ENCODE measurements at regions not wholly inside any gene's neighbourhood (a gene's known extent, or its start where the extent isn't known, plus 50 kb on each side); places are given as distances from the start of the nearest gene placed in this dataset.

DNA sequence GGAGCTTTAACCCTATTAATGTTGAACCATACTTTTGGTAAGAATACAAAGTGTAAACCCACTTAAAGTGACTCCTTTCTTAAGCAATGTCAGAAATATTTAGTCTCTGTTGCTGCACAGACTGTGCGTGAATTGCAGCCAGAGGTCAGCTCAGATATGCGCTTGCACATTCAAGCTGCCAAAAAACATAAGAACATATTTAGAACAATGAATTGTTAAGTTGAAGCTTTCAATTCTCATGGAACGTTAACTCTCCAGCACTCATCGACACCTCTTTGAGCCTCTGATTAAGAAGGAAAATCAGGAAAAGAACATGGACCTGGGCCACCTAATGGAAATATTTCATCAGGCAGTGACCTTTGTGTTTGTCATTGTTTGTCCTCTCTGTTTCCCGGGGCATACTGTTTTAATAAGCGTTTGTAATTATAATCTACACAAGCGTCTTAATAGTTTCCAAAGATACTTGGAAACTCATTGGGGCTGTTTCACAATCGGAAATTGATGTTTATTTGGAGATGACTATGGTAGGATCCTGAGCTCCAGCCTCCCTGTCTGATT, 193.0 kb upstream of the CELF2 start:
- DNase-seq (ENCODE audit: low read depth in 2 of 2), result peak; percentile 79 to 87

DNA sequence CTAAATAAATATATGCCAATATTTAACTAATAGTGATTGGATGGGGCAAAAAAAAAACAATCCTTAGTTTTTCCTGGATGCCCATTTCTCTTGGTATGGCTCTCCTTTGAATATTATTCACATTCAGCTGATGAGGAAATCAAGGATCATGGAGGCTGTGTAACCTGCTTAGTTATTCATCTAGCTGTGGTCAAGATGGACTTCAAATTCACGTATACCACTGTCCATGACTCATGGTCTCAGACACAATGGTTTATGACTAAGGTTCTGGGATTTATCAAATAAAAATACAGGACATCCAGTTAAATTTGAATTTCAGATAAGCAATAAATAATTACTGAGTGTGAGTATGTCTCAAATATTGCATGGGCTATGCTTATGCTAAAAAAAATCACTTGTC, 191.5 kb upstream of the CELF2 start:
- DNase-seq (ENCODE audit: low read depth in 2 of 2), result peak in 1 of 2 donors; percentile 90

DNA sequence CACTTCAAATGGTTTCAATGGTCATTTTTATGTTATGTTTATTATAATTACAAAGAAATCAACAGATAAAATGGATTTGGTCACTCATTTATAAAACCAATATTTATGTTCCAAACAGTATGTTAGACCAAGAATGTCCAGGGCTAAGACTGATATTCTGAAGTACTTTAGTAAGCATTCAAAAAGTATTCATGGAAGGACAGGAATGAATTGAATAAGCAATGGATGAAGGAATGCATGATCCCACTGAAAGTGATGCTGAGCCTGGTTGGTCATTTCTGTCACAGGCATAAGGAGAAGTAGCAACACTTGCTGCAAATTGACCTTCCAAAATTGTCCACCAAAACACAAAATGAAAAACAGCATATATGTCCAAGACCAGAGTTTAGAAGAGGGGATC, 189.0 kb upstream of the CELF2 start:
- DNase-seq (ENCODE audit: low read depth in 2 of 2), result no peak

DNA sequence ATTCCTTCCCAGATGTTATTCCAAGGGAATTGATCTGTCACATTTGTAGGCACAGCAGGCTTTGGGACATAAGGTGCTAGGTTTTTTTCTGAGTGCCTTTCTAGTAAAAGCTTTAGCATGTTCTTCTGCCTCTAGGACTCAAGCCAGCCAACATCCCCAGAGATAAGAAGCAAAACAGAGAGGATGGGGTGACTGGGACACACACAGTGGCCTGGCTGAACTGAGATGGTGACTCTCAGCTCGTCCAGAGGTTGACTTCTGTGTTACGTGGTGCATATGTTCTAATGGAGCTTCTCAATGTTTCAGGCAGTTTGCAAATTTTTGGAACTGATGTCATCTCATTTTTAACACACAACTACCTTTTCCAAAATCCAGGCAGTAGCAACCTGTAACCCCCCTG, 188.1 kb upstream of the CELF2 start:
- no peak for DNase-seq (ENCODE audit: low read depth in 2 of 2)

DNA sequence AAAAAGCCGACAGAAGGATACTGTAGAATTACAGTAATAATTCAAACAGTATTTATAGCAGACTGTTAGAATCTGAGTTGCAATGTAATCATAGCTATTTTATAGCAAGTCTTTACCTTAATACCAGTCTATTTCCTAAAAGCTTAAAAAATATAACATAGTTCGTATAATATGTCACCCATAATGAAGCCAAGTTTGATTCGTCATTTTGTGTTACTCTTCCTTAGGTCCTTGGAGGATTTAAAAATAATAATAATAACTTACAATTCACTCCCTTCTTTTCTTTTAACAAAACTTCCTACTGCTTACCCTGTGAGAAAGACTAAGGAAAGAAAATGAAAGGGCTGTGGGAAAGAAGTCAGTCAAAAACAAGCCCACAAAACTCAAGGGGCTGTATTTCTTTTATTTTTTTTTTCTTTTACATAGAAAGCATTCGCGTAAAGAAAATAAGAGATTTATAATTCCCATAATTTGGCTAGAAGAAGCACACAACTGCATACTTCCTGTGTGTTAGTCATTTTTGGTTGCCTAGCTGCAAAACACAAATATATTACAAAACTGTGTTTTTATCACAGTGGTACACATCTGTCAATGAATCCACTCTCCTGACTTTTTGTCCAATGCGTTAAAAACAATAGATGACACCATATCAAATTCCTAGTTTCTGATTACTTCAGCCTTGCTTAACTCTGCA, 187.2 kb upstream of the CELF2 start:
- peak; percentile 93 to 95 for DNase-seq (ENCODE audit: low read depth in 2 of 2)

DNA sequence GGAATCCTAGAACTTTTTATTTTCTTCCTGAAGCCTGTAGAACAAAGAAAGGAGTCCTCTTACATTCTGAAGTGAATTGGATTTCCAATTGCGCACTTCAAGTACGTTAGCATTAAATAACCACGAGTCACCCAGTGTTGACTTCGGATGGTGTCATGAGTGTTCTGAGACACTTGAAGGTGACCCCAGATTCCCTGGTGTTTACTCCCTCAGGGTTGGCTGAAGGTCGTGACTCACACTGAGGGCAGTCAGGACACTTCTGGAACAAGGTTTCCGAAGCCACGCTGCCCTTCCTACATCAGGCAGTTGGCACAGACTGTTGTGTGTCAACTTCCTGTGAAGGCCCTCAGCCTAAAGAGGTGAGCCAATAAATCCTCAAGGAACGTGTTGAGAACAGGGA, 186.6 kb upstream of the CELF2 start:
- peak; percentile 67 to 99 for DNase-seq (ENCODE audit: low read depth in 2 of 2)

DNA sequence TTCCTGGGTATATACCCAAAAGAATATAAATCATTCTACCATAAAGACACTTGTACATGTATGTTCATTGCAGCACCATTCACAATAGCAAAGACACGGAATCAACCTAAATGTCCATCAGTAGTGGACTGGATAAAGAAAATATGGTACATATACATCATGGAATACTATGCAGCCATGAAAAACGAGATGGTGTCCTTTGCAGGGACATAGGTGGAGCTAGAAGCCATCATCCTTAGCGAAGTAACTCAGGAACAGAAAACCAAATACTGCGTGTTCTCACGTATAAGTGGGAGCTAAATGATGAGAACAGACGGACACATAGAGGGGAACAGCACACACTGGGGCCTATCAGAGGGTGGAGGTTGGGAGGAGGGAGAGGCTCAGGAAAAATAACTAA, 183.7 kb upstream of the CELF2 start:
- DNase-seq (ENCODE audit: low read depth in 2 of 2), result no peak

DNA sequence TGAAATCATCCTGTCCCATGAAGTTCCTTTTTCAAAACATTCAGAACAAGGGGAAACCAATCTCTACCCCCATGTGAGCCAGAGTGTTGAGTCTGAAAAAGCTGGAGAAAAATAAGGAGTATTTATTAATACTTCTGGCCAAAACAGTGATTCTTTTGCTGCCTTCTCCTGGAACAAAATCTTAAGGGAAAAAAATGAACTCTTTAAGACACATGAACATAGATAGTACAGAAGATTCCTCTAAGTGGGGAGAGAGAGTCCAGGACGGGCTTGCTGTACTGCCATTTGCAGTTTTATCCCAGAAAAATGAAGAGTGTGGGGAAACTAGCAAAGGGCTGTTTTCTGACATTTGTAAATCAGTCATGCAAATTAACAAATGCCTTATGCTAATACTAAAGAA, 173.4 kb upstream of the CELF2 start:
- DNase-seq (ENCODE audit: low read depth in 2 of 2), result no peak

DNA sequence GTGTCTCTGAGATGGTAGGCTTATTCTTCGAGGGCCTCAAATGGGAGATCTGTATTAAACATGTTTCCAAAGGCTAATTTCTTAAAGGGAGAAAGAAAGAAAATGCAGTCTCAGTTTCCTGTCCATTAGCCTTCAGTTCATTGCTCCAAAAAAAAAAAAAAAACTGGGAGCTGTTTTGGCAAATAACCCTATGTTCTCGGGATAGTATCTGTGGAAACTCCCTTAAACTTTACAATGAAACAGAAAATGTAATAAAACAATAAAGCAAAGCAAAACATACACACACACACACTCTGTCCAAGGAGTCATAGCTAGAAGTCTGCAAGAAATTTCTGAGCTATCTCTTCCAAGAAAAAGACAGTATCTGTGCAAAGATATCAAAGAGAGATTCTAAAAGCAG, 172.5 kb upstream of the CELF2 start:
- no peak for DNase-seq (ENCODE audit: low read depth in 2 of 2)

DNA sequence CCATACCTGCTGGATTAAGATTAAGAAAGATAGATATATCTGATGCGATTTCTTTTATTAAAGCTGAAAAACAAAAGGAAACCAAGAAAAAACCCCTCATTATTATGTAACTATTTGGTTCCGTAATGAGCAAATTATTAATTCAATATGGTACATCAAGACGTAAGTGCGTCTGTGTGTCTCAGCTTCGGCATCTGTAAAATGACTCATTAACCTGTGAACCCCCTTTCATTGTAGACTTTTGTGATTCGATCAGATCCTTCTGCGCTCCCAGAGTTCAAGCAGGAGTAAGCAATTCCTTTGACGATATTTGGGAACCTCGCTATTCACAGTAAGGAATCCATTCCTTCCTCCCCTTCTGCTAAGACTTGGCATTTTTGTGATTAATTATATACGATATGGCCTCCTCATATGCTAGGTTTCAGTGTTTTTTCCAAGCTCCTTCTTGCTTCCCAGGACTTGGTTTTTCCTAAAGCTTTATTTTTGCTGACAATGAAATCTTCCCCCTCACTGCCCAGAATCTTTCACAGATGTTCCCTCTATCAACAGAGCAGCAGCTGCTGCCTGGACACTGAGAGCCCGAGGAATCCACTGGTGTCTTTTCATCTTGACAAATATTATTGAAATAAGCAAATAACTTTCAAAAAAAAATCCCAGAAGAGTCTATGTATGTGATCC, 171.7 kb upstream of the CELF2 start:
- no peak for DNase-seq (ENCODE audit: low read depth in 2 of 2)

DNA sequence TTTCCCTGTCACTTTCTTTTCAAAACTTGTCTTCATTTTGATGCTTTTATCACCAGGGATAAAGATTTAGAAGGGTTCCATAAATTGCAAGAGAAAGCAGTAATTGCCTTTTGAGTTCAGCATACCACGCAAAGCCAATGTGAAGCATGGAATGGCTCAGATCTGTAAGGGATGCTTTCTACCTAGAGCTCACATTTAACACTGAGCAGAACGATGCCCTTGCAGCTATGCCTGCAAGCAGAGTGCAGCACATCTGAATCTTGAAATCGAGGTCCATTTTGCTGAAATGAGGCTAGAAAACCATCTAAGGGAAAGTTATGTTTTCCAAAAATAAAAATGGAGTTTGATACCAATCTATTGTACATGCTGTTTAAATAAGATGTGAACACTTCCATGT, 171.2 kb upstream of the CELF2 start:
- DNase-seq (ENCODE audit: low read depth in 2 of 2), result no peak

DNA sequence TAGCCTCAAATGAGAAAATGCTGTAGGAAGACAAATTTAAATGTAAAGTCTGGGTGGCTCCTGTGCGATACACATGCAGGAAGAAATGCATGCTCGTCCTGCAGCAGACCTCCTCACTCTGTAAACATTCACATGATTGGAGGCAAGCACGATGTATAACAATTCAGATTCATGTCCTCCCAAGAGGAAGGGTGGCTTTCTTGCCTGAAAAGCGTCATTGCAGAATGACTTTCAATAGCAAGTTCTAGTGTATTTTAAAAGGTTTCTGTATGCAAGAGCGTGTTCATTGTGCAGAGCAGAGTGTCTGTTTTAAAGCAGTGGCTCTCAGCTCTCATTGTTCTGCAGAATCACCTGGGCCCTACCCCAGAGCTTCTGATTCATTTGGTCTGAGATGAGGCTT, 170.3 kb upstream of the CELF2 start:
- no peak for DNase-seq (ENCODE audit: low read depth in 2 of 2)

DNA sequence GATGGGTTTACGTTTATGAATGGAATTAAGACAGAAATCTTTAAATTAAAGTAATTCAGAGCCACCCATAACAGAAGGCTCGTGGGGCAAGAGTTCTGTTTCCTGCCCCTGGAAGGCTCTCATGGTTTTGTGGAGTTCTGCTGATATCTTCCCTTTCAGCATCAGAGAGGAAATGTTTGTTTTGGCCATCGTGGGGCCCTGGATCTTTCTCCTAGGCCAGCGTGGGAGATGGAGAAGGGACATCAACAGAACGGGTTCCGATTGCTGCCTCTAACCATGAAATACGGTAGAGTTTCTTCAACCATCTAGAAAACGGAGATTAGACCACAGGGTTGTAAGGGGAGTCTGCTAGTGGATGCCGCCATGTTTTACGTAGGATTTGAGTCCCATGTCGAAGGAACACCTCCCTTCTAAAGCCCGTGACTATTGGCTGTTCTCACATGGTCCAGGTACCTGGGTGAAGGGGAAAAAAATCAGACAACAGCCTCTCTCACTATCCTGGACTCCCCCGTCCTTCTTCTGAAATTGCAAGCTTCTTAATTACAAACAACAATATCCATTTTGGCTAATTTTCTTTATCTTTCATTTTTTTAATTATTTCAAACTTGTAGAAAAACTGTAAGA, 169.1 kb upstream of the CELF2 start:
- DNase-seq (ENCODE audit: low read depth in 2 of 2), result no peak

DNA sequence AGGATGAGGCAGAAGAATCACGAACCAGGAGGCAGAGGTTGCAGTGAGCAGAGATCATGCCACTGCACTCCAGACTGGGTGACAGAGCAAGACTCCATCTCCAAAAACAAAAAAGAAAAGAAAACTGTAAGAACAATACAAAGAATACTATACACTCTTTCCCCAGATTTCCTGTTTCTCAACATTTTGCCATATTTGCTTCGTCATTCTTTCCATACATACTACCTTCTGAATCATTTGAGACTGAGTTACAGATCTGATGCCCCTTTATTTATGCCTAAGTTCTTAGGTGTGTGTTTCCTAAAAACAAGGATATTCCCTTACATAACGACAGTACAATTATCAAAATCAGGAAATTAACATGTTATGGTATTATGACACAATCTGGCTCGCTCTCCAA, 168.4 kb upstream of the CELF2 start:
- DNase-seq (ENCODE audit: low read depth in 2 of 2), result no peak

DNA sequence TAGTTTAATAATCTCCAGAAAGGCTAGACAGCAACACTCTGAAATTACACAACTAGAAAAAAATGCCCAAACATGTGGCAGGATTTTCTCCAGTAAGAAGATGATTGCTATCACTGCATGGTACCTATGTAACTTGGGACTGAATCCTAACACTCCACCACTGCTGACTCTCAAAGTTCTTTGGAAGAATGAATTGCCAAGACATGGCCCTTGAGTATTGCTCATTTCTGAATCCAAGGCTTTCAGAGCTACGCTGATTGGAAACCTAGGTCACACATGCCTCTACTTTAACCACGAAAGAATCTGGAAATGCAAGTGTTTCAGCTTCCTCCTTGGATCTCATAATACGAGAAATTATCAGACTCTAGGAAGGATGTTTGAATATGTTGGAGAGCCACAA, 167.5 kb upstream of the CELF2 start:
- DNase-seq (ENCODE audit: low read depth in 2 of 2), result no peak

DNA sequence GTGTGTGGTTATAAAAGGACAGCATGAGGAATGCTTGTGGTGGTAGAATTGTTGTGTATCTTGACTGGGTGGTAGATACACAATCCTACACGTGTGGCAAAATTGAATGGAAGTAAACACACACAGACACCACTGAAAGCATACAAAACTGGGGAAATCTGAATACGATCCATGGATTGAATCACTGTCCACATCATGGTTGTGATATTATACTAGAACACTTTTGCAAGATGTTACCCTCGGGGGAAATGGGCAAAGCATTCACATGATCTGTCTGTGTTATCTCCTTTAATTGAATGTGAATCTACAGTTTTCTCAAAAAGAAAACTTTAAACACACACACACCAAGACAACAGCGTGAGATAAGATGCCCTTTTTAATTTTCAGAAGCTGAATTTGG, 165.2 kb upstream of the CELF2 start:
- DNase-seq (ENCODE audit: low read depth in 2 of 2), result no peak

DNA sequence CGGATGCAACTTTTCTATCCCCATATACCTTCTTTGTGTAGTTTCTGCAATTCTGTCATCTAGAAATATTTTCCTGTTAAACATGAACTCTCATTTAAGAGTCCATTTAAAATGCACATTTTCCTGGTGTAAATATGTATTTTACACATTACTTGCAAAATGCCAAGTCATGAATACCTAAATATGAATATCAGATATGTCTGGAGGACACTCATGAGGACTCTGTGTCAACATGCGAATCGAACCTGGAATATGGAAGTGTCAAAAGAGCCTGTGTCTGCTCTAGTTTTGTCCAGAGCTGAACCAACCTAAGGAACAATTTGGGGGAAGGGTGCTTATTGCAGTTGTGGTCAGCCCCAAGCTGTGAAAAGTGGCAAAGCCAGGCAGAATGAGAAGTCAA, 163.7 kb upstream of the CELF2 start:
- DNase-seq (ENCODE audit: low read depth in 2 of 2), result no peak

DNA sequence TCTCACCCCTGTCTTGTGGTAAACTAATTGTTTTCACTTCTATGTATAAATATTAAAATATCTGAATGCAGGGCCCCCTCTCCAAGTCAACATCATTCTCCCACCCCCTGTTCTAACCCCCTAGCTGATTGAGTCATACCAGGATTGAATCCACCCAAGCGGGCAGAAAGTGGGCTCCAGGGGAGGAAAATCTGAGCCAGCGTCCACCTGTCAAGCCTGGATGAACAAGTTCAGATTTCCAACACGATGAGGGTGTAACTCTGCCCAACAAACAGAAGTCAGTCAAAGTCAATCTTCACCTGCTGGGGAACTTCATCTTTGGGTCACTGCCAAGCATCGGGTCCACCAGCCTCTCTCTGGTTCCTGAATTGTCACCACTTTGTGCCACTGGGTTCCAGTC, 162.9 kb upstream of the CELF2 start:
- DNase-seq (ENCODE audit: low read depth in 2 of 2), result no peak

DNA sequence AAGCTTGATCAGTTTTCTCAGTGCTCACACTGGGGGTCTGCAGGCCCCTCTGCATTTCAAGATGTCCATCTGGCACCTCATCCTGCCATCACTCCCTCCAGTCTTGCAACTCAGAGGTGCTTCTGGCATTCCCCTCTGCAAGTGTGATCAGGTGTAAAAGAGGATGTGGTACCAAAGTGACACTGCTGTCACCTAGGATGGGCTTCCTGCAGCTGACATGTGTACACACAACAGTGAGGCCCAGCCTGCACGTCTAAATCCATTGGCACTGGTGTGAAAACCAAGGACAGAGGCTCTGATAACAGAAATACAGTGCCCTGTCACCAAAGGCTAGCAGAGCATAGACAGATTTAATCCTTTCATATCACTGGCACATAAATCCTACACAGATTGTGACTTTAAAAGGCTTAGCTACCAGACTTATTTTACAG, 162.5 kb upstream of the CELF2 start:
- DNase-seq (ENCODE audit: low read depth in 2 of 2), result no peak

DNA sequence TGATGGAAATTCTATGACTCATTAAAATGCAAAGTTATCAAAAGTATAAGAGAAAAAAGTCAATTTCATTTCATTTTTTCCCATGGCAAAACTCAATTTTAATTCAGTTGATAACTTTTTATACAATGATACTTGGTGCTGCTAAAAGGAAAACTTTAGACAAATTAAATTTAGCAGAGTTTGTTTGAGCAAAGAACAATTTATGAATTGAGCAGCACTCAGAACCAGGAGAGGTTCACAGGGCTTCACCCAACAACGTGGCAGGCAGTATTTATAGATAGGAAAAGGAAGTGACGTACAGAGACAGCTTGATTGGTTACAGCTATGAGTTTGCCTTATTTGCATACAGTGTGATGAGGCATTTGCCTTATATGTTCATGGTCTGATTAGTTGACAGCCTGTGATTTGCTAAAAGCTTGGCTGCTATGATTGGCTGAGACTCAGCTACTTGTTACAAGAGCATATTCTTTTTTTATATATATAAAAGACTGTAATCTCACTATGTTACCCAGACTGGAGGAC, 157.2 kb upstream of the CELF2 start:
- DNase-seq (ENCODE audit: low read depth in 2 of 2), result no peak

DNA sequence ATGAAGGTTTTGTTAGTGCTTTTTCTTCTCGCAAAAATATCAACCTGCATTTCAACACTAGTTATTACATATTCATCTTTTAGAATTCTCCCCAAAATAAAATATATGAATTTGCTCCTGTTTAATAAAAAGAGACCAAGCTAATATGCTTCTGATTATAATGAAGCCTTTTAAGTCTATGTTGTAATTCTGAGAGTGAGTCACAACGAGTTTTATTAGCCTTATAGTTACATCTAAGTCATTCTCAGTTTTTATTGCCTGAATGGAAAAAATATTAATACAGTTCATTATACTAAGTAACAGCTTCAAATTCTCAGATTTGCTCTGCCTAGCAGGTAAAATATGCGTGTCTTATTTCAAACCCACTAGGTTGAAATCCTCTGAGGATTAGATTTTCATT, 152.4 kb upstream of the CELF2 start:
- no peak for DNase-seq (ENCODE audit: low read depth in 2 of 2)

DNA sequence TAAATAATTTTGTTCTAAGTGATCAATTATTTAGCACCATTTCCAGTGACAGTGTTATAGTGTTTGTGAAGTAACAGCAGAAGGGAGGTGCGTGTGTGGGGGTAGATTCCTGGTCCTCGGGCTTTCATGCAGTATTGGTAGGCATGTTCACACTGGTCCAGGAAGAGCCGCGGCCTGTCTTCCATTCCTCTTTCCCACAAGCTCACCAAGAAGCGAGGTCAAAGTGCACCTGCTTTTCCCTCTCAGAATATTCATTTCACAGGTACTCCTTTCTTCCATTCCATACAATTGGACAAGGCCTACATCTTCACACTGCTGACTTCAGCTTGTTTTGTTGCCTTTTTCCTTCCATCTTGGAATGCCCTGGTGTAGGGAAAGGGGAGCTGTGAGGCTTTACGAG, 151.8 kb upstream of the CELF2 start:
- DNase-seq (ENCODE audit: low read depth in 2 of 2), result no peak

DNA sequence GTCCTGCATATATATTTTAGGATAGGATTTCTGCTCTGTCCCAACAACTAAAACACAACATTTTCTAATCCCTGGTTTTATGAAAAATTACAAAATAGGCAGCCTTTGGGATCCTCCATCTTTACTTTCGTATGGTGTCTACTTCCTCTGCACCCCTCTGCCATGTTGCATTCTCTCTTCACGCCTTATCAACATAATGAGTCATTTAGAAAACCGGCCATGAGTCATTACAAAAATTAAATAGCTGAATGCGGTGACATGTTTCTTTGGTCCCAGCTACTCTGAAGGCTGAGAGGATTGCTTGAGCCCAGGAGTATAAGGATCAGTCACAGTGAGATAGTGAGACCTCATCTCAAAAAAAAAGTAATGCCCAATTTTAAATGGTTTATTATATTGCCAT, 148.1 kb upstream of the CELF2 start:
- peak; percentile 44 to 63 for DNase-seq (ENCODE audit: low read depth in 2 of 2)
